ENCODE measurements at regions not wholly inside any gene's neighbourhood (a gene's known extent, or its start where the extent isn't known, plus 50 kb on each side); places are given as distances from the start of the nearest gene placed in this dataset.

DNA sequence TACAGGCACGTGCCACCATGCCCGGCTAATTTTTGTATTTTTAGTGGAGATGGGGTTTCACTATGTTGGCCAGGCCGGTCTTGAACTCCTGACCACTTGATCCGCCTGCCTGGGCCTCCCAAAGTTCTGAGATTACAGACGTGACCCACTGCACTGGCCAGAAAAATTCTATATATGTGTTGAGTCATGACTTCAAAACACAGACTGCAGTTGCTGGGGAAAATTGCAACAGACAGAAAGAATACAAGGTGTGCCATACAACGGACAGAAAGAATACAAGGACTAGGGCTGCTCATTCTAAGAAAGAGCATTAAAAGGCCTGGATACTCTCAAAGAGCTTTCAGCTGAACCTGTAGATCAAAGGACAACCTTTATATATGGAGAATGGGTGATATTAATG is 109.6 kb upstream of the ACSL4 start:
- no peak overlapping the region for H4K91ac ChIP-seq (ENCODE audit: low read depth, low read length, poor library complexity)
- H2AK5ac ChIP-seq (ENCODE audit: low read depth, low read length): no peak overlapping the region
- H3K4me3 ChIP-seq (ENCODE audit: low read length in 2 of 2): no peak overlapping the region
- no peaks in the 10 kb centered on the region for H3K36me3 ChIP-seq (replicated peaks in 1 of 2; ENCODE audit: control insufficient read depth in 2 of 2, insufficient read depth in 2 of 2, low read length in 2 of 2)
- no peaks in the 10 kb centered on the region for H3K9me3 ChIP-seq (replicated peaks in 1 of 2; ENCODE audit: control insufficient read depth in 2 of 2, insufficient read depth in 1 of 2, low read depth in 1 of 2, low read length in 2 of 2)
- no peak for DNase-seq (ENCODE audit: low spot score)
- H4K8ac ChIP-seq (ENCODE audit: low read depth, low read length): no peak overlapping the region
- H3K4ac ChIP-seq (ENCODE audit: low read length): no peak overlapping the region
- H2AFZ ChIP-seq (ENCODE audit: low read length): no peak overlapping the region
- no peak overlapping the region for H2BK120ac ChIP-seq (ENCODE audit: low read depth, low read length)
- peaks cover 0 to 22% (median 0%) of the 10 kb centered on the region in 3 experiments for H3K27me3 ChIP-seq (ENCODE audit: control insufficient read depth in 3 of 3, insufficient read depth in 3 of 3, low read depth in 1 of 3, low read length in 3 of 3)
- no peaks in the 10 kb centered on the region for H3K79me1 ChIP-seq (ENCODE audit: low read depth, low read length)
- no peak overlapping the region for H3K4me2 ChIP-seq (ENCODE audit: insufficient read depth, low read length, poor library complexity, severe bottlenecking)
- H2BK15ac ChIP-seq (ENCODE audit: low read length): no peak overlapping the region
- H3K9ac ChIP-seq (ENCODE audit: low read depth, low read length, poor library complexity): no peak overlapping the region
- H3K14ac ChIP-seq (ENCODE audit: low read length): no peak overlapping the region
- no peak overlapping the region for H2BK12ac ChIP-seq (ENCODE audit: low read length)
- H3K23ac ChIP-seq (ENCODE audit: low read depth, low read length, poor library complexity): no peak overlapping the region
- H2BK5ac ChIP-seq (ENCODE audit: low read length): no peak overlapping the region
- no CpG with 5 or more reads among the region's 6 CpGs for WGBS, 2 donors (ENCODE audit: extremely low coverage in 2 of 2, insufficient read length in 2 of 2, insufficient replicate concordance in 1 of 2)
- H3K18ac ChIP-seq (ENCODE audit: low read length): no peak overlapping the region
- H3K27ac ChIP-seq (replicated peaks; ENCODE audit: low read length): no peak overlapping the region
- peaks cover 2 to 14% of the 10 kb centered on the region in 2 donors for H3K4me1 ChIP-seq (ENCODE audit: control insufficient read depth in 2 of 2, insufficient read depth in 1 of 2, low read depth in 1 of 2, low read length in 2 of 2)

DNA sequence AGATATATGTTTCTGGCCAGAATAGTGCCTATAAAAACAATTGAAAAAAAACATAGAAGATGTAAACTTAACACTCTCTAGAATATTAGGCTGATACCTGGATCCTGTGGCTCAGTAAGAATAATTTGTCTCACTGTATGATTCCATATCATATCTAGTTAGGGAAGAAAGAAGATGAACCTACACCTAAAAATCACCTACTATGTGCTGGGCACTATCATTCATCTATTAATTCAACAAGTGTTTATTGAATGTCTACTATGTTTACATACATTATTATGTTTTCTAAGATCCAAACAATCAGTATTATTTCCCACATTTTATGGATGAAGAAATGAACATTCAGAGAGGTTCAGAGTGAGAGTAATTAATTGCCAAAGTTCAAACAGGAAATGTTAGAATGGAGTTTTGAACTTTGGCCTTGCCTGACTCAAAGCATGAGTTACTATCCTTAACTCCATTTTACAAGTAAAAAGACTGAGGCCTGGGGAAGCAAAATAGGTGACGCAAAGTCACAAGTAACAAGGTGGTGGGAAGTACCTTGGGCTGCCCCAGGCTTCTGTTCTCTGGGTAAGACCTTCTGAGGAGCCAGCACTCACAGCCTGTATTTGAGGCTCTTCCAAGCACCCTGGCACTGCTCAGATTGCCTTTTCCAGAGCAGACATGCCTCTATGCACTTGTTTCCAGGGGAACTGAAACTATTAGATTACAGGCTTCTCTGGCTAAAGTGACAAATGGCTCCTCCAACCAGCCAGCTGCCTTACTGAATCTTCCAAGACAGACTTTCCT is 111.1 kb upstream of the ACSL4 start:
- WGBS, 2 donors (ENCODE audit: extremely low coverage in 2 of 2, insufficient read length in 2 of 2, insufficient replicate concordance in 1 of 2): no CpG with 5 or more reads among the region's 1 CpG
- Histone ChIP-seq H3K4me2 (ENCODE audit: insufficient read depth, low read length, poor library complexity, severe bottlenecking) (peak overlapping the region; percentile 25), H3K27me3 (ENCODE audit: control insufficient read depth in 3 of 3, insufficient read depth in 3 of 3, low read depth in 1 of 3, low read length in 3 of 3) (peaks cover 0 to 27% (median 0%) of the 10 kb centered on the region in 3 experiments), H2AK5ac (ENCODE audit: low read depth, low read length) (no peak overlapping the region), H2BK15ac (ENCODE audit: low read length) (no peak overlapping the region), H2BK5ac (ENCODE audit: low read length) (no peak overlapping the region), H3K36me3 (replicated peaks in 1 of 2; ENCODE audit: control insufficient read depth in 2 of 2, insufficient read depth in 2 of 2, low read length in 2 of 2) (no peaks in the 10 kb centered on the region), H3K23ac (ENCODE audit: low read depth, low read length, poor library complexity) (no peak overlapping the region), H4K91ac (ENCODE audit: low read depth, low read length, poor library complexity) (no peak overlapping the region), H2BK120ac (ENCODE audit: low read depth, low read length) (no peak overlapping the region), H3K79me1 (ENCODE audit: low read depth, low read length) (no peaks in the 10 kb centered on the region), H3K27ac (replicated peaks; ENCODE audit: low read length) (no peak overlapping the region), H2BK12ac (ENCODE audit: low read length) (no peak overlapping the region), H3K9me3 (replicated peaks in 1 of 2; ENCODE audit: control insufficient read depth in 2 of 2, insufficient read depth in 1 of 2, low read depth in 1 of 2, low read length in 2 of 2) (no peaks in the 10 kb centered on the region), H3K4me1 (ENCODE audit: control insufficient read depth in 2 of 2, insufficient read depth in 1 of 2, low read depth in 1 of 2, low read length in 2 of 2) (peaks cover 7 to 17% of the 10 kb centered on the region in 2 donors), H2AFZ (ENCODE audit: low read length) (no peak overlapping the region), H3K4me3 (ENCODE audit: low read length in 2 of 2) (no peak overlapping the region), H4K8ac (ENCODE audit: low read depth, low read length) (no peak overlapping the region), H3K18ac (ENCODE audit: low read length) (no peak overlapping the region), H3K4ac (ENCODE audit: low read length) (no peak overlapping the region), H3K14ac (ENCODE audit: low read length) (no peak overlapping the region), H3K9ac (ENCODE audit: low read depth, low read length, poor library complexity) (no peak overlapping the region)
- no peak for DNase-seq (ENCODE audit: low spot score)

DNA sequence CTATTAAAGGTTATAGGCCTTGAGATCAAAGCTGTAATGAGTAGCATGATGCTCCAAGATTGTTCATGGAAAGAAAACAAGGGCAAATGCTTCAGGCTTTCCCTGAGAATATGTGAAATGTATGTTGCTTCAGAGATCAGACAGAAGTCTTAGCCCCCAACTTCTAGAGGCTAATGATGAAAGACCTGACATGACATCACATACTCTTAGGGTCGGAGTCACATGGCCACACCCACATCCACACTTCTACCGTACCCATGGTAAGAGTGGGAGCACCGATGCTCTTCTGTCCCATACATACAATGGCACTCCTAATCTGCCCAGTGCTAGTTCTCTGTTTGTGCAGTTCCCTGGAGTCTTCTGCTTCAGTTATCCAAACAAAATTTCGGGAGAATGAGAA is 111.9 kb upstream of the ACSL4 start:
- Histone ChIP-seq H3K4me1 (ENCODE audit: control insufficient read depth in 2 of 2, insufficient read depth in 1 of 2, low read depth in 1 of 2, low read length in 2 of 2) (peaks cover 7 to 19% of the 10 kb centered on the region in 2 donors), H3K9me3 (replicated peaks in 1 of 2; ENCODE audit: control insufficient read depth in 2 of 2, insufficient read depth in 1 of 2, low read depth in 1 of 2, low read length in 2 of 2) (no peaks in the 10 kb centered on the region), H2BK120ac (ENCODE audit: low read depth, low read length) (no peak overlapping the region), H2BK15ac (ENCODE audit: low read length) (no peak overlapping the region), H3K36me3 (replicated peaks in 1 of 2; ENCODE audit: control insufficient read depth in 2 of 2, insufficient read depth in 2 of 2, low read length in 2 of 2) (no peaks in the 10 kb centered on the region), H3K18ac (ENCODE audit: low read length) (no peak overlapping the region), H3K14ac (ENCODE audit: low read length) (no peak overlapping the region), H4K91ac (ENCODE audit: low read depth, low read length, poor library complexity) (no peak overlapping the region), H3K4me2 (ENCODE audit: insufficient read depth, low read length, poor library complexity, severe bottlenecking) (no peak overlapping the region), H2AK5ac (ENCODE audit: low read depth, low read length) (no peak overlapping the region), H3K4me3 (ENCODE audit: low read length in 2 of 2) (no peak overlapping the region), H2BK5ac (ENCODE audit: low read length) (no peak overlapping the region), H2BK12ac (ENCODE audit: low read length) (no peak overlapping the region), H3K27ac (replicated peaks; ENCODE audit: low read length) (no peak overlapping the region), H3K9ac (ENCODE audit: low read depth, low read length, poor library complexity) (no peak overlapping the region), H2AFZ (ENCODE audit: low read length) (no peak overlapping the region), H4K8ac (ENCODE audit: low read depth, low read length) (no peak overlapping the region), H3K27me3 (ENCODE audit: control insufficient read depth in 3 of 3, insufficient read depth in 3 of 3, low read depth in 1 of 3, low read length in 3 of 3) (peaks cover 0 to 32% (median 0%) of the 10 kb centered on the region in 3 experiments), H3K79me1 (ENCODE audit: low read depth, low read length) (no peaks in the 10 kb centered on the region), H3K4ac (ENCODE audit: low read length) (no peak overlapping the region), H3K23ac (ENCODE audit: low read depth, low read length, poor library complexity) (no peak overlapping the region)
- DNase-seq (ENCODE audit: low spot score): no peak
- WGBS, 2 donors (ENCODE audit: extremely low coverage in 2 of 2, insufficient read length in 2 of 2, insufficient replicate concordance in 1 of 2): no CpG with 5 or more reads among the region's 4 CpGs

DNA sequence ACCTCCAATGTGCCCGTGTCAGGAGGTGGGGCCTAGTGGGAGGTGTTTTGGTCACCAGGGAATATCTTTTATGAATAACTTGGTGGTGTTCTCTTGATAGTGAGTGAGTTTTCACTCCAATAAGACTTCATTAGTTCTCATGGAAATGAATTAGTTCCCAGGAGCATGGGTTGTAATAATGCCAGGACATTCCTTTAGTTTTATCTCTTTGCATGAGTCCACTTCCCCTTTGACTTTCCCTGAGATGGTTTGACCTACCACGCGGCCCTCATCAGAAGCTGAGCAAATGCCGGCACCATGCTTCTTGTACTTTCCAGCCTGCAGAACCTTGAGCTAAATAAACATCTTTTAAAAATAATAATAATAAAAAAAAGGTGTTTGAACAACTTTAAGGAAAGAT is 112.9 kb upstream of the ACSL4 start:
- H3K27ac ChIP-seq (replicated peaks; ENCODE audit: low read length): no peak overlapping the region
- H3K36me3 ChIP-seq (replicated peaks in 1 of 2; ENCODE audit: control insufficient read depth in 2 of 2, insufficient read depth in 2 of 2, low read length in 2 of 2): no peaks in the 10 kb centered on the region
- H3K9me3 ChIP-seq (replicated peaks in 1 of 2; ENCODE audit: control insufficient read depth in 2 of 2, insufficient read depth in 1 of 2, low read depth in 1 of 2, low read length in 2 of 2): no peaks in the 10 kb centered on the region
- H3K4me1 ChIP-seq (ENCODE audit: control insufficient read depth in 2 of 2, insufficient read depth in 1 of 2, low read depth in 1 of 2, low read length in 2 of 2): peaks cover 7 to 16% of the 10 kb centered on the region in 2 donors
- H3K23ac ChIP-seq (ENCODE audit: low read depth, low read length, poor library complexity): no peak overlapping the region
- no peak overlapping the region for H3K9ac ChIP-seq (ENCODE audit: low read depth, low read length, poor library complexity)
- WGBS, 2 donors (ENCODE audit: extremely low coverage in 2 of 2, insufficient read length in 2 of 2, insufficient replicate concordance in 1 of 2): no CpG with 5 or more reads among the region's 4 CpGs
- H3K79me1 ChIP-seq (ENCODE audit: low read depth, low read length): no peaks in the 10 kb centered on the region
- no peak overlapping the region for H2BK5ac ChIP-seq (ENCODE audit: low read length)
- no peak for DNase-seq (ENCODE audit: low spot score)
- no peak overlapping the region for H3K14ac ChIP-seq (ENCODE audit: low read length)
- H3K27me3 ChIP-seq (ENCODE audit: control insufficient read depth in 3 of 3, insufficient read depth in 3 of 3, low read depth in 1 of 3, low read length in 3 of 3): peaks cover 0 to 28% (median 0%) of the 10 kb centered on the region in 3 experiments
- no peak overlapping the region for H2BK120ac ChIP-seq (ENCODE audit: low read depth, low read length)
- H2BK12ac ChIP-seq (ENCODE audit: low read length): no peak overlapping the region
- no peak overlapping the region for H4K91ac ChIP-seq (ENCODE audit: low read depth, low read length, poor library complexity)
- no peak overlapping the region for H2AFZ ChIP-seq (ENCODE audit: low read length)
- no peak overlapping the region for H2AK5ac ChIP-seq (ENCODE audit: low read depth, low read length)
- H3K4me3 ChIP-seq (ENCODE audit: low read length in 2 of 2): no peak overlapping the region
- no peak overlapping the region for H3K4ac ChIP-seq (ENCODE audit: low read length)
- H2BK15ac ChIP-seq (ENCODE audit: low read length): no peak overlapping the region
- no peak overlapping the region for H4K8ac ChIP-seq (ENCODE audit: low read depth, low read length)
- H3K18ac ChIP-seq (ENCODE audit: low read length): no peak overlapping the region
- H3K4me2 ChIP-seq (ENCODE audit: insufficient read depth, low read length, poor library complexity, severe bottlenecking): no peak overlapping the region
